Fibroblast of lung (primary cell): ENCODE measurements at regions not wholly inside any gene's neighbourhood (a gene's known extent, or its start where the extent isn't known, plus 50 kb on each side); places are given as distances from the start of the nearest gene placed in this dataset.

Source experiments
- EZH2 ChIP-seq: IDR thresholded peaks from 2 replicates; pipeline ENCODE4 v1.5.1; 2012; ENCODE audit warnings: low read length, control low read depth, mild to moderate bottlenecking; ENCODE audit errors: missing control alignments
- TF ChIP-seq, protein P1 (sequence below), 2 donors: IDR thresholded peaks in 1 of 2; conservative IDR thresholded peaks in 1 of 2; 1 replicate in 1 of 2; 2 replicates in 1 of 2; pipeline ENCODE4 v1.5.1; 2011 to 2012; ENCODE audit warnings: low read length in 2 of 2, control low read depth in 1 of 2, inconsistent platforms in 1 of 2, low read depth in 1 of 2, mild to moderate bottlenecking in 1 of 2

DNA sequence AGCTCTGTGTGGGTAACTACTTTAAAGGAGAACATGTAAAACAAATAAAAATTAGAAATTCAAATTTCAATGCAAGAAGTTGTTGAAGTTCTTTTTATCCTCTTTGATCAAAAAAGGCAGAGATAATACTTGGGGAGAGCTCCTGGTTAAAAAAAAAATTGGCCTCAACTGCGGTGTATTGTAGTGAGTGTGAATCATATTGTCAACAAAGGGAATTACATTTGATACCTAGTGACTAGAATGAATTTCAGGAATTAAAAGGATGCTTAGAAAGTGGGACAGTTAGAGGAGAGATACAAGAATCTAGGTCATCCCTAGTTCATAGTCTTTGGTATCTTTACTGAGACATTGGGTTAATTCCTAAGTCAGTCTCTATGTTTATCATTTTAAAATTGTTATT is 473.0 kb downstream of the CCDC85A start:
- TF ChIP-seq, protein P1, sequence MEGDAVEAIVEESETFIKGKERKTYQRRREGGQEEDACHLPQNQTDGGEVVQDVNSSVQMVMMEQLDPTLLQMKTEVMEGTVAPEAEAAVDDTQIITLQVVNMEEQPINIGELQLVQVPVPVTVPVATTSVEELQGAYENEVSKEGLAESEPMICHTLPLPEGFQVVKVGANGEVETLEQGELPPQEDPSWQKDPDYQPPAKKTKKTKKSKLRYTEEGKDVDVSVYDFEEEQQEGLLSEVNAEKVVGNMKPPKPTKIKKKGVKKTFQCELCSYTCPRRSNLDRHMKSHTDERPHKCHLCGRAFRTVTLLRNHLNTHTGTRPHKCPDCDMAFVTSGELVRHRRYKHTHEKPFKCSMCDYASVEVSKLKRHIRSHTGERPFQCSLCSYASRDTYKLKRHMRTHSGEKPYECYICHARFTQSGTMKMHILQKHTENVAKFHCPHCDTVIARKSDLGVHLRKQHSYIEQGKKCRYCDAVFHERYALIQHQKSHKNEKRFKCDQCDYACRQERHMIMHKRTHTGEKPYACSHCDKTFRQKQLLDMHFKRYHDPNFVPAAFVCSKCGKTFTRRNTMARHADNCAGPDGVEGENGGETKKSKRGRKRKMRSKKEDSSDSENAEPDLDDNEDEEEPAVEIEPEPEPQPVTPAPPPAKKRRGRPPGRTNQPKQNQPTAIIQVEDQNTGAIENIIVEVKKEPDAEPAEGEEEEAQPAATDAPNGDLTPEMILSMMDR (conservative IDR thresholded peaks at IDR 0.05 in 1 of 2, IDR thresholded peaks at IDR 0.05 in 1 of 2; ENCODE audit: low read depth in 1 of 2, low read length in 2 of 2), result no peak
- no peak for TF ChIP-seq EZH2
